ENCODE measurements at regions not wholly inside any gene's neighbourhood (a gene's known extent, or its start where the extent isn't known, plus 50 kb on each side); places are given as distances from the start of the nearest gene placed in this dataset.

GRCh38 chr4:104899863-104900262 is 246.8 kb upstream of the TET2 start:
- H3K4me3 ChIP-seq: no peak overlapping the region
- intact Hi-C loops (cut with DNase I): no loop called here
- no peaks in the 10 kb centered on the region for H3K9me3 ChIP-seq (replicated peaks in 1 of 3)
- no peaks in the 10 kb centered on the region for H3K27me3 ChIP-seq
- TF ChIP-seq CTCF (IDR thresholded peaks at IDR 0.05) (no peak), POLR2A (IDR thresholded peaks at IDR 0.05) (no peak)
- no peaks in the 10 kb centered on the region for H3K36me3 ChIP-seq (replicated peaks in 1 of 2)
- no peaks in the 10 kb centered on the region for H3K4me1 ChIP-seq (replicated peaks in 1 of 2)
- DNase-seq: no peak
- H3K27ac ChIP-seq: no peak overlapping the region
- 80 to 87% (median 82%) methylated on average over 4 of the region's 4 CpGs for WGBS, 4 donors

DNA sequence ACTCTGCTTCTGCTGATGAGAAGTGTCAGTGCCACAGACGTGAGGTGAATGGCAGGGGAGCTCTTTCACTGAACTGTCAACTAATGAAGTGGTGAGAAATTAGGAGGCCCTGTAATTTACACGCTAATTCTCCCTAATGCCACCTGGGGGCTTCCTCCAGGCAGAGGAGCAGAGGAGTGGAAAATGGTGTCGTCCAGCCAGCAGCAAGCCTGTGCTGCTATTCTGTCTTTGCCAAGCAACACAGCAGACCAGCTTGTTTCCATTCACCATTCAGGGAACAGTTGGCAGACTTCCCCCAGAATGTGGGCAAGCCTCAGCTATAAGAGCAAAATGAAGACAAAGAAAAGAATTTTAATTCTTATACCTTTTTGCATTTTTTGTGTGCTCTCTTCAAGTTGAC is 245.2 kb upstream of the TET2 start:
- no peak for DNase-seq
- H3K4me1 ChIP-seq (replicated peaks in 1 of 2): no peaks in the 10 kb centered on the region
- no peak overlapping the region for H3K4me3 ChIP-seq
- H3K27me3 ChIP-seq: no peaks in the 10 kb centered on the region
- no peaks in the 10 kb centered on the region for H3K9me3 ChIP-seq (replicated peaks in 1 of 3)
- intact Hi-C loops (cut with DNase I): no loop called here
- H3K27ac ChIP-seq: no peak overlapping the region
- no peak for TF ChIP-seq CTCF (IDR thresholded peaks at IDR 0.05)
- no peak for TF ChIP-seq POLR2A (IDR thresholded peaks at IDR 0.05)
- no peaks in the 10 kb centered on the region for H3K36me3 ChIP-seq (replicated peaks in 1 of 2)
- whole genome bisulfite sequencing, 4 donors: 28 to 37% (median 31%) methylated on average over 3 of the region's 3 CpGs

DNA sequence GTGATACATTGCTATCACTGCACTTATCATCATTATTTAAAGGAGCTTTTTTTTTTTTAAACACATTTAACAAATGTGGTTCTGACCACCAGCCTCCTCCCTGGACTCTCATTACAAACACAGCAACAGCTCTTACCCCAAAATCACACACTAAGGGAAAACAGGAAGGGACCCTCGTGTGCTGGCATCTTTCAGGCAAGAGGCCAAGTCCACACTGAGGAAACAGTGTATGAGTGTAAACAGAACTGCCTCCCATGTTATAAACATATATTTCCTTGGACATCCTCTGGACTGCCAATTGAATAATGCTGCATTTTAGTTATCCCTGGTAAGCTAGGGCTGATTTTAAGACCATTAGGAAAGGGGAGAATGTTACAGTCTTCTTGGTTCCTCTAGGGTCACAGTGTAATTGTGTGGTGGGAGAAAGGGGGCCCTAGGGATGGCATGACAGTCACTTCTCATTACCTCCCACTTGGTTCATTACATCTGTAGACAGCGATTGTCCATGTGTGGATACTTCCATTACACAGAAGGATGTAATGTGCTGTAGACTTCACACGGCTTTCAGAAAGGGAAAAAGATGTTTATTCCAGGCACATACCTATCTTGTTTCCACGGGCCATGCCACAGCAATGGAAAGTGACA is 244.6 kb upstream of the TET2 start:
- no peaks in the 10 kb centered on the region for H3K36me3 ChIP-seq (replicated peaks in 1 of 2)
- H3K4me1 ChIP-seq (replicated peaks in 1 of 2): no peaks in the 10 kb centered on the region
- intact Hi-C loops (cut with DNase I): no loop called here
- H3K27me3 ChIP-seq: no peaks in the 10 kb centered on the region
- H3K27ac ChIP-seq: no peak overlapping the region
- no peaks in the 10 kb centered on the region for H3K9me3 ChIP-seq (replicated peaks in 1 of 3)
- no peak for DNase-seq
- 60 to 64% (median 63%) methylated on average over 4 of the region's 4 CpGs for WGBS, 4 donors
- no peak overlapping the region for H3K4me3 ChIP-seq
- TF ChIP-seq POLR2A (IDR thresholded peaks at IDR 0.05) (no peak), CTCF (IDR thresholded peaks at IDR 0.05) (no peak)

- no peak overlapping the region for H3K4me3 ChIP-seq
- no peak for DNase-seq
- H3K27me3 ChIP-seq: no peaks in the 10 kb centered on the region
- no peaks in the 10 kb centered on the region for H3K4me1 ChIP-seq (replicated peaks in 1 of 2)
- TF ChIP-seq POLR2A (IDR thresholded peaks at IDR 0.05) (no peak), CTCF (IDR thresholded peaks at IDR 0.05) (no peak)
- H3K9me3 ChIP-seq (replicated peaks in 1 of 3): no peaks in the 10 kb centered on the region
- 64 to 79% (median 68%) methylated on average over 2 of the region's 2 CpGs for WGBS, 4 donors
- no peaks in the 10 kb centered on the region for H3K36me3 ChIP-seq (replicated peaks in 1 of 2)
- intact Hi-C loops (cut with DNase I): no loop called here
- H3K27ac ChIP-seq: no peak overlapping the region
Measured at GRCh38 chr4:104905065-104905464, 241.6 kb upstream of the TET2 start.

Measured in adrenal gland (tissue), 9 donors.